B cell (primary cell): ENCODE measurements at regions not wholly inside any gene's neighbourhood (a gene's known extent, or its start where the extent isn't known, plus 50 kb on each side); places are given as distances from the start of the nearest gene placed in this dataset.

Experiments used
- ATAC-seq: fragments of 200-7000 bp; cut with Tn5 transposase; one replicate; pipeline ENCODE4 v1.10.0; 2021; ENCODE audit warnings: low read depth, mild to moderate bottlenecking, moderate number of reproducible peaks, moderate library complexity
- CTCF ChIA-PET: fragments of 350-600 bp; sonication (Branson Sonifier 250); formaldehyde crosslinking; loops from one replicate; lab custom pipeline; 2021; ENCODE audit warnings: antibody characterized with exemption, inconsistent platforms; lab: Charles Lee
- POLR2A ChIA-PET: fragments of 350-600 bp; sonication (Branson Sonifier 250); formaldehyde crosslinking; loops from one replicate; lab custom pipeline; 2021; ENCODE audit warnings: antibody characterized with exemption; lab: Charles Lee
- DNase-seq: peaks from one replicate; pipeline ENCODE4 v3.0.0; 2013
- H2AFZ ChIP-seq: 2 replicates; pipeline ENCODE4 v1.6.1; 2012; ENCODE audit warnings: mild to moderate bottlenecking, low read depth, low read length; ENCODE audit not compliant: insufficient read depth, poor library complexity, severe bottlenecking
- H3K27ac ChIP-seq, 2 donors: 1 replicate in 1 of 2; 2 replicates in 1 of 2; pipeline ENCODE4 v1.5.1; 2012 to 2013; ENCODE audit warnings: low read length in 2 of 2, mild to moderate bottlenecking in 2 of 2, moderate library complexity in 1 of 2
- H3K27me3 ChIP-seq, 4 experiments: fragments of 200-600 bp in 1 of 4; sonication (generic) in 1 of 4; replicated peaks in 1 of 4; 1 replicate in 2 of 4; 2 replicates in 2 of 4; pipeline versions ENCODE4 v1.6.1 to v1.7.0; 2013 to 2016; ENCODE audit warnings: low read length in 3 of 4, mild to moderate bottlenecking in 2 of 4, mixed read lengths in 1 of 4, moderate library complexity in 1 of 4; ENCODE audit not compliant: insufficient read depth in 4 of 4, control insufficient read depth in 3 of 4; ENCODE audit errors: control extremely low read depth in 1 of 4
- H3K36me3 ChIP-seq, 2 experiments: replicated peaks in 1 of 2; 1 replicate in 1 of 2; 2 replicates in 1 of 2; pipeline versions ENCODE4 v1.6.1 to v1.7.1; 2013; ENCODE audit warnings: low read length in 1 of 2; ENCODE audit not compliant: insufficient read depth in 2 of 2, control insufficient read depth in 1 of 2; ENCODE audit errors: control extremely low read depth in 1 of 2, extremely low read depth in 1 of 2
- H3K4me1 ChIP-seq, 2 donors: fragments of 200-600 bp in 1 of 2; sonication (generic) in 1 of 2; 1 replicate in 1 of 2; 2 replicates in 1 of 2; pipeline versions ENCODE4 v1.5.1 to v1.6.1; 2013 to 2017; ENCODE audit warnings: low read length in 2 of 2; ENCODE audit not compliant: control insufficient read depth in 2 of 2, insufficient read depth in 2 of 2
- H3K4me2 ChIP-seq: replicated peaks from 2 replicates; pipeline ENCODE3; 2012; ENCODE audit warnings: mild to moderate bottlenecking, low read depth, low read length; ENCODE audit not compliant: poor library complexity, severe bottlenecking
- H3K4me3 ChIP-seq, 5 experiments: fragments of 200-600 bp in 1 of 5; sonication (generic) in 1 of 5; 1 replicate in 3 of 5; 2 replicates in 2 of 5; pipeline versions ENCODE4 v1.5.1 to v1.7.0; 2011 to 2016; ENCODE audit warnings: low read length in 4 of 5, mild to moderate bottlenecking in 4 of 5, low read depth in 2 of 5, control low read depth in 1 of 5, moderate library complexity in 1 of 5; ENCODE audit not compliant: insufficient read depth in 1 of 5; ENCODE audit errors: control extremely low read depth in 1 of 5, extremely low read depth in 1 of 5
- H3K79me2 ChIP-seq: fragments of 200-600 bp; sonication (generic); one replicate; pipeline ENCODE4 v1.6.0; 2016; ENCODE audit warnings: low read length; ENCODE audit not compliant: control insufficient read depth, insufficient read depth
- H3K9ac ChIP-seq: fragments of 200-600 bp; sonication (generic); 2 replicates; pipeline ENCODE4 v1.6.1; 2017; ENCODE audit warnings: mild to moderate bottlenecking, low read length, moderate library complexity
- H3K9me3 ChIP-seq, 3 donors: one replicate each; pipeline versions ENCODE4 v1.6.1 to v1.7.1; 2013; ENCODE audit warnings: low read length in 2 of 3; ENCODE audit not compliant: control insufficient read depth in 2 of 3, insufficient read depth in 1 of 3; ENCODE audit errors: control extremely low read depth in 1 of 3
- H4K20me1 ChIP-seq: 2 replicates; pipeline ENCODE4 v1.6.0; 2012; ENCODE audit warnings: mild to moderate bottlenecking, low read length; ENCODE audit not compliant: insufficient read depth, control insufficient read depth, poor library complexity, severe bottlenecking
- H3K27ac Mint-ChIP-seq: one replicate; pipeline ENCODE4 v1.8.0; 2021; ENCODE audit warnings: mixed read lengths
- H3K27me3 Mint-ChIP-seq: one replicate; pipeline ENCODE4 v1.8.0; 2021; ENCODE audit warnings: mixed read lengths
- H3K4me1 Mint-ChIP-seq: one replicate; pipeline ENCODE4 v1.8.0; 2021; ENCODE audit warnings: mixed read lengths
- H3K4me3 Mint-ChIP-seq: one replicate; pipeline ENCODE4 v1.8.0; 2021; ENCODE audit warnings: mixed read lengths
- H3K9me3 Mint-ChIP-seq: one replicate; pipeline ENCODE4 v1.8.0; 2022; ENCODE audit warnings: mixed read lengths; ENCODE audit not compliant: insufficient read depth
- CTCF ChIP-seq: fragments of 200-600 bp; IDR thresholded peaks from one replicate; pipeline ENCODE4 v1.8.0; 2022; ENCODE audit warnings: antibody characterized with exemption, mild to moderate bottlenecking
- EZH2 ChIP-seq: IDR thresholded peaks from 2 replicates; pipeline ENCODE4 v1.6.1; 2012; ENCODE audit warnings: borderline replicate concordance, low read depth, mild to moderate bottlenecking, moderate library complexity, low read length; ENCODE audit not compliant: insufficient read depth, poor library complexity, severe bottlenecking
- WGBS: methylation state at CpG from one replicate; pipeline ENCODE4 v1.1.5; 2013; ENCODE audit warnings: missing lambda C conversion rate; ENCODE audit not compliant: insufficient coverage; 5-methylcytosine and 5-hydroxymethylcytosine counted together
- intact Hi-C: fragments of 100-400 bp; cut with micrococcal nuclease; formaldehyde crosslinking; loops from one replicate; pipeline ENCODE4 v1.10.0; 2022

GRCh38 chr4:133683967-133684366 is 517.6 kb downstream of the PABPC4L start:
- intact Hi-C loops = no loop called here
- Histone ChIP-seq H3K4me1 (no peaks in the 10 kb centered on the region), H3K79me2 (no peaks in the 10 kb centered on the region), H3K9ac (no peak overlapping the region), H2AFZ (no peak overlapping the region), H3K27me3 (no peaks in the 10 kb centered on the region), H3K27ac (no peak overlapping the region), H4K20me1 (no peaks in the 10 kb centered on the region), H3K4me2 (no peak overlapping the region), H3K4me3 (no peak overlapping the region), H3K36me3 (no peaks in the 10 kb centered on the region), H3K9me3 (peaks cover 0 to 17% (median 0%) of the 10 kb centered on the region in 3 donors)
- Mint-ChIP-seq H3K4me3 (no peak overlapping the region), H3K27ac (no peak overlapping the region), H3K4me1 (no peaks in the 10 kb centered on the region), H3K9me3 (peaks cover 2% of the 10 kb centered on the region), H3K27me3 (no peaks in the 10 kb centered on the region)
- POLR2A ChIA-PET = no interaction called here
- ATAC-seq = no peak
- CTCF ChIA-PET = no interaction called here
- 86% methylated on average over 6 of the region's 6 CpGs for WGBS
- no peak for TF ChIP-seq EZH2
- no peak for DNase-seq

- no peak for ATAC-seq
- no peak overlapping the region for H3K4me3 Mint-ChIP-seq
- intact Hi-C loops = no loop called here
- H3K27me3 ChIP-seq = no peaks in the 10 kb centered on the region
- H3K4me3 ChIP-seq = no peak overlapping the region
- no peaks in the 10 kb centered on the region for H3K9me3 Mint-ChIP-seq
- H3K79me2 ChIP-seq = no peaks in the 10 kb centered on the region
- no peak overlapping the region for H2AFZ ChIP-seq
- DNase-seq = no peak
- H3K4me2 ChIP-seq = no peak overlapping the region
- no peaks in the 10 kb centered on the region for H3K27me3 Mint-ChIP-seq
- no peaks in the 10 kb centered on the region for H4K20me1 ChIP-seq
- POLR2A ChIA-PET = no interaction called here
- H3K4me1 ChIP-seq = no peaks in the 10 kb centered on the region
- H3K9me3 ChIP-seq = peaks cover 0 to 3% (median 0%) of the 10 kb centered on the region in 3 donors
- no peaks in the 10 kb centered on the region for H3K36me3 ChIP-seq
- no peak overlapping the region for H3K27ac Mint-ChIP-seq
- no peak overlapping the region for H3K9ac ChIP-seq
- WGBS = 47% methylated on average over 4 of the region's 6 CpGs
- CTCF ChIA-PET = no interaction called here
- no peak overlapping the region for H3K27ac ChIP-seq
- H3K4me1 Mint-ChIP-seq = no peaks in the 10 kb centered on the region
- no peak for TF ChIP-seq EZH2
- TF ChIP-seq CTCF = no peak
Measured at GRCh38 chr4:133668061-133668851, 519.2 kb downstream of the PCDH10 start.
